H9 (cell line): ENCODE measurements at regions not wholly inside any gene's neighbourhood (a gene's known extent, or its start where the extent isn't known, plus 50 kb on each side); places are given as distances from the start of the nearest gene placed in this dataset.

Experiments used
- DNase-seq: peaks from one replicate; pipeline ENCODE4 v3.0.0-alpha.2; 2017
- H2AFZ ChIP-seq: one replicate; pipeline ENCODE4 v1.6.1; 2013; ENCODE audit warnings: mild to moderate bottlenecking, low read length, control low read depth, moderate library complexity
- H2AK5ac ChIP-seq: 2 replicates; pipeline ENCODE4 v1.6.1; 2013; ENCODE audit warnings: low read length, control low read depth, mixed read lengths; ENCODE audit not compliant: insufficient read length
- H2BK120ac ChIP-seq: one replicate; pipeline ENCODE4 v1.6.1; 2013; ENCODE audit warnings: low read depth, mild to moderate bottlenecking, low read length, control low read depth, inconsistent platforms; ENCODE audit not compliant: poor library complexity, severe bottlenecking
- H2BK12ac ChIP-seq: 2 replicates; pipeline ENCODE4 v1.6.1; 2013; ENCODE audit warnings: low read length, control low read depth, mixed read lengths, low read depth; ENCODE audit not compliant: insufficient read length
- H2BK15ac ChIP-seq: 2 replicates; pipeline ENCODE4 v1.6.1; 2013; ENCODE audit warnings: low read depth, low read length, control low read depth
- H2BK20ac ChIP-seq: one replicate; pipeline ENCODE4 v1.6.1; 2013; ENCODE audit warnings: low read depth, mild to moderate bottlenecking, low read length, control low read depth, inconsistent platforms; ENCODE audit not compliant: poor library complexity, severe bottlenecking
- H2BK5ac ChIP-seq: 2 replicates; pipeline ENCODE4 v1.6.1; 2013; ENCODE audit warnings: low read length, control low read depth, mixed read lengths; ENCODE audit not compliant: insufficient read length
- H3K14ac ChIP-seq: 2 replicates; pipeline ENCODE4 v1.6.1; 2013; ENCODE audit warnings: low read length, control low read depth; ENCODE audit not compliant: insufficient read depth
- H3K18ac ChIP-seq: 2 replicates; pipeline ENCODE4 v1.6.1; 2013; ENCODE audit warnings: low read depth, mild to moderate bottlenecking, mixed read lengths, low read length, control low read depth; ENCODE audit not compliant: insufficient read length
- H3K23ac ChIP-seq: 2 replicates; pipeline ENCODE4 v1.6.1; 2013; ENCODE audit warnings: low read length, control low read depth, mixed read lengths, low read depth; ENCODE audit not compliant: insufficient read length
- H3K23me2 ChIP-seq: 2 replicates; pipeline ENCODE4 v1.6.1; 2013; ENCODE audit warnings: low read depth, mild to moderate bottlenecking, mixed read lengths, low read length, control low read depth; ENCODE audit not compliant: insufficient read length, poor library complexity, severe bottlenecking
- H3K27ac ChIP-seq: 2 replicates; pipeline ENCODE4 v1.5.1; 2013; ENCODE audit warnings: low read length, control low read depth, mixed read lengths, low read depth; ENCODE audit not compliant: insufficient read length
- H3K27me3 ChIP-seq: 2 replicates; pipeline ENCODE4 v1.6.1; 2013; ENCODE audit warnings: low read length, control low read depth, inconsistent platforms; ENCODE audit not compliant: insufficient read depth
- H3K4ac ChIP-seq: 2 replicates; pipeline ENCODE4 v1.6.1; 2013; ENCODE audit warnings: low read depth, mild to moderate bottlenecking, control low read depth, inconsistent platforms, low read length, moderate library complexity
- H3K4me1 ChIP-seq: 2 replicates; pipeline ENCODE4 v1.6.1; 2013; ENCODE audit warnings: low read length, control low read depth, inconsistent platforms; ENCODE audit not compliant: insufficient read depth
- H3K4me2 ChIP-seq: 2 replicates; pipeline ENCODE4 v1.6.1; 2013; ENCODE audit warnings: low read length, control low read depth, mixed read lengths; ENCODE audit not compliant: insufficient read length, insufficient read depth
- H3K56ac ChIP-seq: 2 replicates; pipeline ENCODE4 v1.6.1; 2013; ENCODE audit warnings: low read depth, mild to moderate bottlenecking, mixed read lengths, low read length, control low read depth; ENCODE audit not compliant: insufficient read length
- H3K79me1 ChIP-seq: 2 replicates; pipeline ENCODE4 v1.6.1; 2013; ENCODE audit warnings: low read depth, mild to moderate bottlenecking, moderate library complexity, low read length, control low read depth, inconsistent platforms; ENCODE audit not compliant: insufficient read depth, poor library complexity, severe bottlenecking
- H3K79me2 ChIP-seq: 2 replicates; pipeline ENCODE4 v1.6.1; 2013; ENCODE audit warnings: low read length, control low read depth, inconsistent platforms; ENCODE audit not compliant: insufficient read depth
- H3K9ac ChIP-seq: 2 replicates; pipeline ENCODE4 v1.6.1; 2013; ENCODE audit warnings: low read length, control low read depth, mixed read lengths; ENCODE audit not compliant: insufficient read length; ENCODE audit errors: extremely low read depth
- H3K9me3 ChIP-seq: one replicate; pipeline ENCODE4 v1.6.1; 2013; ENCODE audit warnings: low read depth, low read length, inconsistent platforms; ENCODE audit not compliant: control insufficient read depth
- H3T11ph ChIP-seq: one replicate; pipeline ENCODE4 v1.6.1; 2013; ENCODE audit warnings: mild to moderate bottlenecking, low read length, control low read depth, inconsistent platforms
- H4K20me1 ChIP-seq: one replicate; pipeline ENCODE4 v1.6.1; 2013; ENCODE audit not compliant: control insufficient read depth, insufficient read length, insufficient read depth
- H4K5ac ChIP-seq: 2 replicates; pipeline ENCODE4 v1.6.1; 2013; ENCODE audit warnings: low read depth, mild to moderate bottlenecking, mixed read lengths, low read length, control low read depth; ENCODE audit not compliant: insufficient read length
- H4K8ac ChIP-seq: replicated peaks from 2 replicates; pipeline ENCODE4 v1.6.1; 2013; ENCODE audit warnings: low read length, control low read depth, mixed read lengths, low read depth; ENCODE audit not compliant: insufficient read length
- H4K91ac ChIP-seq: 2 replicates; pipeline ENCODE4 v1.6.1; 2013; ENCODE audit warnings: low read depth, mild to moderate bottlenecking, moderate library complexity, mixed read lengths, low read length, control low read depth; ENCODE audit not compliant: insufficient read length
- H3K27ac Mint-ChIP-seq, 3 experiments: 2 replicates in 2 of 3; 3 replicates in 1 of 3; pipeline ENCODE4 v1.8.0; 2020 to 2021; ENCODE audit warnings: mixed read lengths in 3 of 3, mild to moderate bottlenecking in 1 of 3, moderate library complexity in 1 of 3
- H3K27me3 Mint-ChIP-seq: 2 replicates; pipeline ENCODE4 v1.8.0; 2021; ENCODE audit warnings: low read depth, mild to moderate bottlenecking, moderate library complexity, mixed read lengths
- H3K36me3 Mint-ChIP-seq, 3 experiments: 2 replicates in 2 of 3; 3 replicates in 1 of 3; pipeline ENCODE4 v1.8.0; 2020 to 2021; ENCODE audit warnings: low read depth in 3 of 3, mixed read lengths in 3 of 3; ENCODE audit not compliant: insufficient read depth in 1 of 3
- H3K4me1 Mint-ChIP-seq, 2 experiments: 2 replicates each; pipeline ENCODE4 v1.8.0; 2020; ENCODE audit warnings: mixed read lengths in 2 of 2
- H3K4me3 Mint-ChIP-seq, 2 experiments: 2 replicates in 1 of 2; 3 replicates in 1 of 2; pipeline ENCODE4 v1.8.0; 2020 to 2021; ENCODE audit warnings: mild to moderate bottlenecking in 2 of 2, mixed read lengths in 2 of 2, moderate library complexity in 1 of 2
- H3K9me3 Mint-ChIP-seq, 2 experiments: 2 replicates in 1 of 2; 3 replicates in 1 of 2; pipeline ENCODE4 v1.8.0; 2020; ENCODE audit warnings: mild to moderate bottlenecking in 2 of 2, mixed read lengths in 2 of 2, moderate library complexity in 1 of 2
- CTCF ChIP-seq: fragments of 200-600 bp; sonication (generic); conservative IDR thresholded peaks from 3 replicates; pipeline ENCODE4 v1.8.0; 2021; ENCODE audit warnings: antibody characterized with exemption, mild to moderate bottlenecking
- WGBS: extraction: QIAGEN DNeasy Blood & Tissue Kit; methylation state at CpG from one replicate; pipeline ENCODE4 v1.1.7; 2013; ENCODE audit warnings: missing lambda C conversion rate, low lambda C conversion rate, mixed read lengths; ENCODE audit not compliant: insufficient read length; ENCODE audit errors: extremely low coverage; 5-methylcytosine and 5-hydroxymethylcytosine counted together

GRCh38 chr15:85956532-85957275 lies 123.0 kb upstream of the AGBL1 start:
- no peak overlapping the region for H3K27ac ChIP-seq
- H3K27me3 Mint-ChIP-seq: no peaks in the 10 kb centered on the region; the same call in 1 of the 2 replicates
- H3K4me1 Mint-ChIP-seq: no peaks in the 10 kb centered on the region
- no peak overlapping the region for H2AFZ ChIP-seq
- no peak overlapping the region for H3K14ac ChIP-seq
- H3K18ac ChIP-seq: no peak overlapping the region
- no peak overlapping the region for H3K4ac ChIP-seq
- no peak overlapping the region for H4K8ac ChIP-seq
- no peak overlapping the region for H3K27ac Mint-ChIP-seq
- H3K56ac ChIP-seq: no peak overlapping the region
- H2BK15ac ChIP-seq: no peak overlapping the region
- H2BK20ac ChIP-seq: no peak overlapping the region
- no peak overlapping the region for H2BK120ac ChIP-seq
- no peak overlapping the region for H3T11ph ChIP-seq
- no peak for DNase-seq
- H3K9me3 Mint-ChIP-seq: 0 out of 5 replicates have a peak, but pooled peaks cover 0 to 2% of the 10 kb centered on the region in 2 experiments
- no peaks in the 10 kb centered on the region for H3K79me1 ChIP-seq
- H3K23me2 ChIP-seq: no peaks in the 10 kb centered on the region
- H3K4me2 ChIP-seq: no peak overlapping the region
- no peaks in the 10 kb centered on the region for H3K4me1 ChIP-seq
- H4K91ac ChIP-seq: no peak overlapping the region
- no peaks in the 10 kb centered on the region for H3K9me3 ChIP-seq
- no peaks in the 10 kb centered on the region for H3K79me2 ChIP-seq
- no peak for TF ChIP-seq CTCF
- H4K5ac ChIP-seq: no peak overlapping the region
- no peaks in the 10 kb centered on the region for H4K20me1 ChIP-seq
- H3K27me3 ChIP-seq: no peaks in the 10 kb centered on the region
- no peak overlapping the region for H3K4me3 Mint-ChIP-seq
- no peak overlapping the region for H3K23ac ChIP-seq
- no peak overlapping the region for H2AK5ac ChIP-seq
- H3K36me3 Mint-ChIP-seq: peaks cover 0 to 4% (median 0%) of the 10 kb centered on the region in 3 experiments; a peak in 1 of 7 replicates
- no peak overlapping the region for H2BK5ac ChIP-seq
- no CpG with 5 or more reads among the region's 2 CpGs for WGBS
- H3K9ac ChIP-seq: no peak overlapping the region
- no peak overlapping the region for H2BK12ac ChIP-seq
